Activated T-cell treated with anti-CD3 and anti-CD28 coated beads, Interleukin-2, amount 50 U/mL, for 48 hours (primary cell): ENCODE measurements at regions not wholly inside any gene's neighbourhood (a gene's known extent, or its start where the extent isn't known, plus 50 kb on each side); places are given as distances from the start of the nearest gene placed in this dataset.

Experiments used
- DNase-seq, 2 experiments: peaks; one replicate each; pipeline ENCODE4 v3.0.0-alpha.2; 2020

DNA sequence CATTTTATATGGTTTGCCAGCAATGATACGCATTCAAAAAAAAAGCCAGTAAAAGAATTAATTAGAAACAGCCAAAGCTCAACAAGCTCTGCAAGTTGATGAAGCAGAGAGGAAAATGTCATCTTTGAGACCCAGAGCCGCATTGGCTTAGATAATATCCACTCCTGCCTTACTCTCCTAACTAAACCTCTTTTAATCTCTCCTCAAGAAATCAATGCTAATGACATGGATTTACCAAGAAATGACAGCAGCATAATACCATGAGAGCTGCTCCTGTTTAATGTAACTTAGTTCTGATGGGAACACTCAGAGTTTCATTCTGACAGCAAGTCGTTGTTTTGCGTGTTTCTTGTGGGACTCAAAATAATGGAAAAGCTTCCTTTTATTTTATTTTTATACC is 1099.4 kb upstream of the PIK3C3 start:
- no peak for DNase-seq

DNA sequence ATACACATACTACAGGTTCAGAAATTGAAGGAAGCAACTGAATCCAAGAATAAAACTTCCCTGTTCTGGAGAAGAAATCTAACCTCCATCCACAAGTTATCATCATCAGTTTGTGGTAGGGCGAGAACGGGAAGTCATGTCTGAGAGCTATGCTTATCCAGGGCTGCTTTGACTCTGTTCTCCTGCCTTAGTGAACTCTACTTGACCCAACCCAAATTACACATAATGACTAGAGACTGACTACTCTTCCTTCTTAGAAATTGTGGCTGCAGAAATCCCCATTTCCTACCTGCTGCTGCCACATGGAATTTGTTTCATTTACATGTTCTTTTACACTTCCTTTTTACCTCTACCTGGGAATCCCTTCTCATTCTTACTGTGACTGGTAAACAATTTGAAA is 1102.6 kb upstream of the PIK3C3 start:
- no peak for DNase-seq

DNA sequence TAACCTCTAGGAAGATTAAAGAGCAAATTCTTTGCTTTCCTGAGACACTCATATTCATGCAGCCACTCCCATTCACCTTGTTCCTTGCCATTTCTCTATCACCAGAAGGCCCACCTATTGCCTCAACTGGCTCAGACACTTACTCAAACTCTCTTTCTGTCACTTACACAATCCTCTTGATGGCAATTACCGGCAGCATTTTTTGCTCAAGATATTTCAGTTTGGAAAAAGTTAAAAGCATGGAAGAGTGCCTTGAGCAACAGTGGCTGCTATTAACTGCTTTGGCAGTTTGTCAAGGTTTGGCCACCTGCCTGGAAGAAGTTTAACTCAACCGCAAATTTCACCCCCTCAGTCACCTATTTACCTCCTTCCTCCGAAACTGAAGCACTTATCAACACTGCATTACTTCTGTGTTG is 1104.0 kb upstream of the PIK3C3 start:
- no peak for DNase-seq

DNA sequence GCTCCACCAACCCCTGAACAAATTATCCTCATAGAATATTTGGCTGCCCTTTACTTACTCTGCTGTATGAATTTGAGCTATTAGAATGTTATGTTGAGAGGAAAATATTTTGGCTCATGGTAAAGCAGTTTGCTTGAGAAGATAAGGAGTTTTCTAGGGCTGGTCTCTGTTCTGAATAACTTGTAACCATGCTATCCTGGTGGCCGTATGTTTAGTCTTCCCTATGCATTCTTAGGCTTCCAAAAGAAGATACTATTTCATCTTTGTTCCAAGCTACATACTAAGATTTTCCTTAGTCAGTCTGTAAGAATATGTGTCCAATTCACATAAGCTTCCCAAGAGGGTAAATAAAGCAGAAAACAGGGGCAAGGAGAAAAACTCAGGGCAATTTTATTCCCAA is 1105.1 kb upstream of the PIK3C3 start:
- no peak for DNase-seq

DNA sequence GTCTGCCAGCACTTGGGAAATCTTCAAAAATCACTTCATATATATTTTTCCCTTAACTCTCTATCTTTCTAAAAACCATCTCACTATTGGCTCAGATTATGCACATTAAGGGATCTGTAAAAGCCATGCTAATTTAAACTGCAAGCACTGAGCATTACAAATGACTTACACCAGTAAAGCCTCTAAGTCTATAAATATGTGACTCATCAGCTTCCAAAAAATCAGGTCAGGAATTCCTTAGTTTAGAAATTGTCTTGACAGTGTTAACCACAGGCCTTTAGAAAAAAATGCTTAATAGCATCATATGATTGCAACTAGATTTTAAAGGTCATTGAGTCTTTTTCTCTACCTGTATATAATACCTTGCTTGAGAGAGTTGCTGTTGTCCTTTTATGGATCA is 1113.6 kb upstream of the PIK3C3 start:
- no peak for DNase-seq

DNA sequence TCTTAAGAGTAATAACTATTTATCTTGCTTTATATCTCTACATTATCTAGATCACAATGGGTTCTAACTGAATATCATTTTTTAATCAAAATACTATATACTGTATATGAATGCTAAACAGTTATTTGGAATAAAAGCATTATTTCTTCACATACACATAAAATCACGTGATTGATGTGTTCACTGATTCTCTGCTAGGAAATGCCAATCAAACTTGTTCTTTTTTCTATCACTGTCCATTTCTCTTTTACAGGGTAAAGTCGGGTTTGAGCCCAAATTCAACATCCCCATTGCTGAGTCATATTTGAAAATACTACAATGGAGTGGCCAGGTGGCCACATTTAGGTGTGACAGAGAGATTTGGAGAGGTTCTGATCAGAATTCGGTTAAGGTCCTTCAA is 1114.0 kb upstream of the PIK3C3 start:
- DNase-seq = no peak

DNA sequence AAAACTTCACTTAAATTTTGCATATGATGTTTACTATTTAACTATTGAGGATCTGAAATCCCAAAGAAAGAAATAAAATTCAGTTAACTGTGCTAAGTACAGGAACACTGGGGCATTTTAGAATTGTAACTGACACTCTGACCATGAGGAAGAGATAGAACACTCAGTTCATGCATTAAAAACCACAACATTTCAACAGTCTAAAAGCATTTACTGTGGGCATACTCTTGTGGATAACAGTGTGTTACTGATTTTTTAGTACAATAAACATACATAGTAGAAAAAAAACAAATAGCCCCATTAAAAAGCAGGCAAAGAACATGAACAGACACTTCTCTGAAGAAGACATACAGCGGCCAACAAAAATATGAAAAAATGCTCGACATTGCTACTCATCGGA is 1122.7 kb upstream of the PIK3C3 start:
- DNase-seq = no peak

DNA sequence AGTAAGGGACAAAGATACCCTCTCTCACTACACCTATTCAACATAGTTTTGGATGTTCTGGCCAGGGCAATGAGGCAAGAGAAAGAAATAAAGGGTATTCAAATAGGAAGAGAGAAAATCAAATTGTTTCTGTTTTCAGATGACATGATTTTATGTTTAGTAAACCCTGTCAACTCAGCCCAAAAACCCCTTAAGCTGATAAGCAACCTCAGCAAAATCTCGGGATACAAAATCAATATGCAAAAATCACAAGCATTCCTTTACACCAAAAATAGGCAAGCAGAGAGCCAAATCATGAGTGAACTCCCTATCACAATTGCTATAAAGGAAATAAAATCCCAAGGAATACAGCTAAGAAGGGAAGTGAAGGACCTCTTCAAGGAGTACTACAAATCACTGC is 1130.7 kb upstream of the PIK3C3 start:
- DNase-seq = no peak

DNA sequence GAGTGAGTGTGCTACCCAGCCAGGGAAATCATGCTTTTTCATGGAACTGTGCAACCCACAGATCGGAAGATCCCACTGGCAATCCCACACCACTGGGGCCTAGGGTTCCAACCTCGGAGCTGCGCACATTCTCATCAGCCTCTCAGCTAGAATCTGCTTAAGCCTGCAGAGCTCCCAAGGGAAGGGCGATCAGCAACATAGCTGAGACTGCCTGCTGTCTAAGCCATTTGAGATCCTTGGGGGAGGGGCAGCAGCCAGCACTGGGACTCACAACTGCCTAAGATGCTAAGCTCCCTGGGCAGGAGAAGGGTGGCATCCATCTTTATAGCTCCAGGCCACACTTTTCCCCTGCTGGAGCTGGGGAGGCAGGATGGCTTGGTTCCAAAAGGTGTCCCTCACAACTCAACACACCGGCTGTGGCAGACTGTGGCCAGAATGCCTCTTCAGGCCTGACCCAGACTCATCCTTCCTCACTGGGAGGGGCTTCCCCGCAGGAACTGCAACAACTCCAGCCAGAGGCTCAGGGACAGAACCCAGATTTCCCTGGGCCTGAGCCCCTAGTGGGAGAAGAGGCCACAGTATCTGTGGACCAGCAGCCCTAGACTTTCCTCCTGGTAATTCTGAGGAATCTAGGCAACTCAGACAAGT is 1133.3 kb upstream of the PIK3C3 start:
- DNase-seq = no peak

DNA sequence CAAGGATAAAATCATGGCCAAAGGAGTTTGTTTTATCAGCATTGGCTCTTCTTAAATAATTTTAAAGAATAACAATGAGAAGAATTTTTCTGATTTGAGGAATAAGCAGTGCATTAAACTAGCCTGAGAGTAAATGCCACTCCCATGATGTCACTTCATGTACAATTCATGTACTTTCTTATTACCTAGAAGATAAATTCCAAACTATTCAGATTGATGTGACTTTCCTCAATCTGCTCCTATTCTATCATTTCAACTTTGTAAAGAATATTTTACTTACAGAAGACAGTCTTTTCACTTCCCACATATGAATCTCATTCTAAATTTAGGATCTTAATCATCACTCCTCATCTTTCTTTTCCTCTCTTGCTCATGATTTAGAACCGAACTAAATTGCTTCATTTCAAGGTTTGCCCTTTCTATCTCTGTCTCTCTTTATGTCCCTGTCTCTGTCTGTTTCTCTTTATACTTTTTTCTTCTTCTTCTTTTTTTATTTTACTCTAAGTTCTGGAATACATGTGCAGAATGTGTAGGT is 1142.0 kb upstream of the PIK3C3 start:
- no peak for DNase-seq

DNA sequence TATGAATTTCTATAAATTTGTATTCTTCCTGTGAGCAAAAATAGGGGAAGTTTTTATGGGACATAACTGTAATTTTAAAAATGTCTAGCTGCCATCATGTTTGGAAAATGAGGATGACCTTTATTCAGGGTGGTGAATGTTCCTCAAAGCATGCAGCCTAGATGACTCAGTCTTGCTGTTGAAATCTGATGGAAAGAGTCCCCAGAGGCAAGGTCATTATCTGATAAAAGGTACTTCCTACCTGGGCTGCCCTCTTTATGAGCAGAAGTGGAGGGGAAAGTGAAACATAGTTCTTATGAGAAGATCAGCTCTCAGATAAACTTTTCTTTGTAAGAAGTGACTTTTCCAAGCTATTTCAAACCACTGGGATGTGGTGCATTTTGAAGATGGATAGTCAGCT is 1144.7 kb upstream of the PIK3C3 start:
- no peak for DNase-seq

DNA sequence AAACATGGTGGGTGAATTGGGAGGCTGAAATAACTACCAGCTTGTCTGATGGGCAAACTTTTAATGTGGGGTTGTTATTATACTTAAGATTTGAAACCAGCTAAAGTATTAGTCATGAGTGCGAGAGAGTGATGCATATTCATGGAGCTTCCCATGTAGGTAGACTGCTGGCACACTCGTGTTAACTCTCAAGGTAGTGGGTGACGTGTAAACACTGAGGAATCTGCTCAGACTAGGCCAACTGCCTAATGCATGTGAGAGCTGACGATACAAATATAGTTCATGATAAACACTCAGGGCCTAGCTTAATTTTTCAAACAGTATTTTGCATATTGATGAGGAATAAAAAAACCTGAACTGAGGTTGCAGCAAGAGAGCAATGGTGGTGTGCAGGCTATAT is 1165.7 kb upstream of the PIK3C3 start:
- no peak for DNase-seq

DNA sequence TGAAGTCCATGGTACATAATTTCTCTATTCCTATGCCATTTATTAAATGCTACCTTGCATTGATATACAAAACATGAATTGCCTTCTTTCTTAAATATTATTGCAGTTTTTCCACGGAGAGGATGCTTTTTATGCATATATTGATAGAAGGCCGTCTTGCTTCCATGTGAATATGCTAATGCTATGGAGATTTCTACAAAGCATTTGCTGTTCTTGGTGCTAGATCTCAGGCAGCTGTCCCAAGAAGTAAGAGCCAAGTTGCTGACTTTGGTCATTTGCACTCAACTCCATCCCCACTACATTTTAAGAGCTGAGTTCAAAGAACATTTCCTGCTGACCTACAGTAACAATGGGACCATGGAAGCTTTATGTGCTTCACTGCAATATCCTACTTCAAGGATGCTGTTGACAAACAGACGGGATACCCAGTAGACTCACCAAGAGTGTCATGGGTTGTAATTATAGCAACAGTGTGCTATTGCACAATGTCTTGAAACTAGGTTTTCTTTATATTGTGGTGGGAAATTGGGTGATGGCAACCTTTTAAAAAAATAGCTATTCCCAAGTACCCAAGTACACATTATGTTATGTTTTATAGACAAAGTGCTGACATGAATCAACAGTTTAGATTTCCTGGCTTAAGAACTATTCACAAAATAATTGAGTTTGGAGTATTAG is 1172.4 kb upstream of the PIK3C3 start:
- no peak for DNase-seq

DNA sequence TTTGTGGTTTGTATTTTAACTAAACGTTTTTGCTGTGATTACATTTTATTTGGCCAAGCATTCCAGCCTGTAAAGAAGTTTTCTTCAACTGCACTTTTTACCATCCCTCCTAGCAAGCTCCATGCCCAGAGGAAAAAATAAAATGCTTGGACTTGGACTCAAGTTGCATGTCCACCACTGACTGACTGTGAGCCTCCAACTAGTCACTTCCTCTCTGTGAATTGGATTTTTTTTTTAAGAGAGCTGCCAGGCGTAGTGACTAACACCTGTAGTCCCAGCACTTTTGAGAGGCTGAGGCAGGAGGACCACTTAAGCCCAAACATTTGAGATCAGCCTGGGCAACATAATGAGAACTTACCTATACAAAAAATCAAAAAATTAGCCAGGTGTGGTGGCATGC is 1185.2 kb upstream of the PIK3C3 start:
- DNase-seq = no peak

DNA sequence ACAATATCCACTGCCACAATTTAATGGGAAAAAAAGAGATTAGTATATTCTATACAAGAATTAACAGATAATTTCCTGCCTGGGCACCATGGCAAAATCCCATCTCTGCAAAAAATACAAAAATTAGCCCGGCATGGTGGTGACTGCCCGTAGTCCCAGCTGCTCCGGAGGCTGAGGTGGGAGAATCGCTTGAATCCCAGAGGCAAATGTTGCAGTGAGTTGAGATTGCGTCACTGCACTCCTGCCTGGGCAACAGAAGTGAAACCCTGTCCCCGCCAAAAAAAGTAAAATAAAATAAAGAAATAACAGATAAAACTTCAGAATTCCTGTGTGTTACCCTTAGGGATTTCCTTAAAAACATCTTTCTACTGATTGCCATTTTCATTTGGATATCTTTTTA is 1194.8 kb upstream of the PIK3C3 start:
- DNase-seq = no peak

DNA sequence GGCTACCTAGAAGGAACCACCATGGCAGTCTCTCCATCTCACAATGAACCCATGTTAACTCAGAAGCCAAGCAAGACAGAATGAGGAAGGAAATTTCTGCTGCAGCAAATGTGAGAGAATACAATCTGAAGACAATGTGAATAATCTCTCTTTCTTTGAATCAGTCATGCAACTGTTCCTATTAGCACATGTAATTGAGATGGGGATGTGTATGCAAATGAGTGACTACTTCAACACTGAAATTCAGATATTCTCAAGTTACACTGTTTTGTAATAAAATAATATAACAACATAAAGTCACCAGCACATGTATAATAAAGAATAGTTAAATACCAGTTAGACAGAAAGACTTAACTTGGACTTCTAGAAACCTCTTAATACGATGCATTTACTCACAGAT is 1200.6 kb upstream of the PIK3C3 start:
- DNase-seq = no peak

DNA sequence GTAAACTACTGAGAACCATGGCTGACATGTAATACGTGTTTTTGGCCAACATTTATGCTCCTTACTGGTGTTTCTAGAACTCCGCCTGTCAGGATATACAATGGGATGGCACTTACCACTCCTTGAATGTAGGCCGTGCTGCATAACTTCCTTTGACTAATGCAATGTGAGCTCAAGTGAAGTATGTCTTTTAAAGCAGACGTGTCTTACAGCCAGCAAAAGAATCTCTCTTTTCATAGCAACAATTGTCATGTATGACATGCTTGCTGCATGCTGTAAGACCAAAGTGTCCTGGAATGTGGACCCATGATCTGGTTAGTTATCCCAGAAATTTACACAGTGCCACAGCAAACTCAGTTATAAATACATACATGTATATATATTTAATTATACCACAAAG is 1202.7 kb upstream of the PIK3C3 start:
- no peak for DNase-seq

DNA sequence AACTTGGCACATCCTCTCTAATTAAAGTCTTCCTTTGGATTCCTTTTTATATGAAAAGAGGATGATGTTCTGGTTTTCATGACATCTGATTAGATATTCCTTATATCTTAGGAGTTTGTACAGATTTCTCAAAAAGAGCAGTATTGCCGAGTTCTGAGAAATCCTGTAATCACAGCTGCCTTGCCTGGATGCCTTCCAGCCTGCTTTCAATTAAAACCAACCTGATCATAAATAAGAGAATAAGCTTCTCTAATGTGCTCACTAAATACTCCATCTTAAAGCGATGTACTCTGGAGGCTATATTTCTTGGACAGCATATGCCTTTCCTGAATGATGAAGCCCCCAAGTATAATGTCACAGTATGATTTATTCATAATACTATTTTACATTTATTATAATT is 1203.8 kb upstream of the PIK3C3 start:
- no peak for DNase-seq

DNA sequence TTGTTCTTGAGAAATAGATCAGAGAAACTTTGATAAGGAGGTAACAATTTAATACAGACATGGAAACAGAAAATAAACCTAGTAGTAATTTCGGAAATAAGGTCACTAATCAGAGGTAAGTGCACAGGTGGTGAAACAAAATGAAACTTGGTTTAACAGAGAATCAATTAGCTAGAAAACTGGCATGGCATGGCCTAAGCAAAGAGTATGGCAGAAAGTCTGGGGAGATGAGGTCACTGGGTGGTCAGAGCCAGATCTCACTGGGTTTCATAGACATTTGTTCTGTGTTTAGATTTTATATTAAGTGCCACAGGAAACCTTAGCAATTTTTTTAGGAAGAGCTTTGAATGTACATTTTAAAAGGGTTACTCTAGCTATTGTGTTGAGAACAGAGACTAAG is 1216.0 kb upstream of the PIK3C3 start:
- DNase-seq = no peak

DNA sequence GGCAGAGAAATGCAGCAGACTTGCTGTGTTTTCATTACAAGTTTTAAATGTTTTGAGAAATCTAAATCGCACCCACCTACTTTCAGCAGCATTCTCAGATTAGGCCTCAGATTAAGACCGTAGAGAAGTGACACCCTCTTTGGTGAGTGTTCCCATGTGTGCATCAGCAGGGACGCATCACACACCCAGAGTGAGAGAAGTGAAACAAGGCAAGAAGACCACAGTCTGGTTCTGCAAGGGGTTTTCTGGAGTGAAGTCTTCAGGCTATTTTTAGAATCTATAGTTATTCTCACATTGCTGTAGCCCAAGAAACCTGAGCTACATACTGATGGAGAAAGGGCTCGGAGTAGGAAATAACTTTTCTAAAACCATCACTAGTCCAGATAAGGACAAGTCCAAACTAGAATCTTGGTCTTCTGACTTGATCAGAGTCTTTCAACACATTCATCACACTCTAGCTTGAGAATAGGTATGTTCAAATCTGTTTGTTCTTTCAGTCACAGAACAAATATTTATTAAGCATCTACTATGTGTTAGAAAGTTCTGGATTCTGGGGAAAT is 1216.6 kb upstream of the PIK3C3 start:
- DNase-seq = no peak

DNA sequence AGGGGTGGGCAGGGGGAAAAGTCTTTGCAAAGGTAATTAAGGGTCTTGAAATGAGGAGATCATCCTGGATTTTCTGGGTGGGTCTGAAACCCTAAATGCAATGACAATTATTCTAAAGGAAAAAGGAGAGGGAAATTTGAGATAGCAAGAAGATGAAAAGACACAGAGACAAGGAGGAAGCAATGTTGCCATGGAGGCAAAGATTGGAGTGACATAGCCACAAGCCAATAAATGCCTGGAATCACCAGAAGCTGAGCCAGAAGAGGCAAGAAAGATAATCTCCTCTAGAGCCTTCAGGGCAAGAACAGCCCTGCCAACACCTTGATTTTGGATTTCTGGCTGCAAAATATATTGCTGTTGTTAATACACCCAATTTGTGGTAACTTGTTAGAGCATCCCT is 1246.3 kb upstream of the PIK3C3 start:
- no peak for DNase-seq

DNA sequence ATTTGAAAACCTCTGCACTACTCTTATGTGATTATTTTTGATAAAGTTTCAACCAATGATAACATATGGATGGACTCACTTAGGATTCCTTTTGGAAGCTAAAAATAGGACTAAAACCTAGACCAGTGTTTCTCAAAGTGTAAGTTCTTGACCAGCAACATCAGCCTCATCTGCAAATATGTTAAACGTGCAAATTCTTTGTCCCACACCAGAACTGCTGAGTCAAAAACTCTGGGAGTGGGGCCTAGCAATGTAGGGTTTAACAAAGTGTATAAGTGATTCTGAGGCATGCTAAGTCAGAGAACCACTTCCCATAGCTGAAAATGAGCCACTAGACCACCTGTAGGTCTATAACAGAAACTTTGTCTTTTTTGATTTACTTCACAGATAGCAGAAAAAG is 1247.2 kb upstream of the PIK3C3 start:
- DNase-seq = no peak

DNA sequence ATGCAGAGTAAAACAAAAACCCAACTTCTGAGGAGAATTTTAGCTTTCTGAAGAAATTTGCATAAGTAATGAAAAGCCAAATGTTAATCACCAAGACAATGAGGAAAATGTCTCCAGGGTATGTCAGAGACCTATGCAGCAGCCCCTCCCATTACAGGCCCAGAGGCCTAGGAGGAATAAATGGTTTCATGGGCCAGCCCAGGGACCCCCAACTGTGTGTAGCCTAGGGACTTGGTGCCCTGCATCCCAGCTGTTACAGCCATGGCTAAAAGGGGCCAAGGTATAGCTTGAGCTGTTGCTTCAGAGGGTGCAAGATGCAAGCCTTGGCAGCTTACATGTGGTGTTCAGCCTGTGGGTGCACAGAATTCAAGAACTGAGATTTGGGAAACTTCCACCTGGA is 1256.9 kb upstream of the PIK3C3 start:
- DNase-seq = no peak

DNA sequence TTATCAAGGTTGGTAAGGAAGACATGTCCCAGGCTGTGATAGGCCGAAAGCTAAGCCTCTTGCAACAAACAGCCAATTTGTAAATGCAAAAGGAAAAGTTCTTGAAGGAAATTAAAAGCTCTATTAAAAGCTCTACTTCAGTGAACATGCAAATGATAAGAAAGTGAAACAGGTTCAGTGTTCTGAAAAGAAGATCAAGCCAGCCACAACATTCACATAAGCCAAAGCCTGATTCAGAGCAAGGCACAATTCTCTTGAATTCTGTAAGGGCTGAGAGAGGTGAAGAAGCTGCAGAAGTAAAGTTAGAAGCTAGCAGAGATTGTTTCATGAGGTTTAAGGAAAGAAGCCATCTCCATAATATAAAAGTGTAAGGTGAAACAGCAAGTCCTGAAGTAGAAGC is 1259.5 kb upstream of the PIK3C3 start:
- no peak for DNase-seq

DNA sequence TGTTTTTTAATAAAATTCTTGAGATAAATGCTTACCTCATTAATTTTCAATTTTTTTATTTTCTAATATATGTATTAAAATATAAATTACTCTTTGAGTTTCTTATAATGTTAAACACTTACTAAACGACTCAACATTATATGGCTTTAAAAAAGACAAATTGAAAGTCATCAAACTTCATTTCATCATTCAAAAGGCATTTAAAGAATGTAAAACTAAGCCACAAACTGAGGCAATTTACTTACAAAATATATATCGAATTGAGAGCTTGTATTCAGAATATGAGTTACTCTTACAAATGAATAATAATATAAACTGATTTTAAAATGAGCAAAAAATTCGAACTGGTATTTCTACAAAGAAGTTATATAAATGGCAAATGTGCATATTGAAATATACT is 1262.2 kb upstream of the PIK3C3 start:
- no peak for DNase-seq
